Vagina (tissue), 2 donors: ENCODE measurements at regions not wholly inside any gene's neighbourhood (a gene's known extent, or its start where the extent isn't known, plus 50 kb on each side); places are given as distances from the start of the nearest gene placed in this dataset.

Source experiments
- POLR2A ChIP-seq, 2 donors: fragments of 450-650 bp; IDR thresholded peaks; one replicate each; pipeline ENCODE4 v1.6.1; 2017; ENCODE audit warnings: antibody characterized with exemption in 2 of 2, mild to moderate bottlenecking in 2 of 2, moderate library complexity in 2 of 2
- POLR2AphosphoS5 ChIP-seq, 2 donors: sonication (generic); formaldehyde crosslinking; IDR thresholded peaks; one replicate each; pipeline ENCODE4 v1.9.0; 2017; ENCODE audit warnings: antibody characterized with exemption in 2 of 2, mild to moderate bottlenecking in 2 of 2, low read depth in 1 of 2; ENCODE audit not compliant: insufficient read depth in 1 of 2
- TF ChIP-seq, protein P1 (sequence below), 3 experiments: fragments of 450-650 bp in 2 of 3; fragments of 200-600 bp in 1 of 3; sonication (generic) in 1 of 3; IDR thresholded peaks; one replicate each; pipeline ENCODE4 v1.5.1; 2017 to 2019; ENCODE audit warnings: antibody characterized with exemption in 3 of 3, mild to moderate bottlenecking in 2 of 3, moderate library complexity in 2 of 3

DNA sequence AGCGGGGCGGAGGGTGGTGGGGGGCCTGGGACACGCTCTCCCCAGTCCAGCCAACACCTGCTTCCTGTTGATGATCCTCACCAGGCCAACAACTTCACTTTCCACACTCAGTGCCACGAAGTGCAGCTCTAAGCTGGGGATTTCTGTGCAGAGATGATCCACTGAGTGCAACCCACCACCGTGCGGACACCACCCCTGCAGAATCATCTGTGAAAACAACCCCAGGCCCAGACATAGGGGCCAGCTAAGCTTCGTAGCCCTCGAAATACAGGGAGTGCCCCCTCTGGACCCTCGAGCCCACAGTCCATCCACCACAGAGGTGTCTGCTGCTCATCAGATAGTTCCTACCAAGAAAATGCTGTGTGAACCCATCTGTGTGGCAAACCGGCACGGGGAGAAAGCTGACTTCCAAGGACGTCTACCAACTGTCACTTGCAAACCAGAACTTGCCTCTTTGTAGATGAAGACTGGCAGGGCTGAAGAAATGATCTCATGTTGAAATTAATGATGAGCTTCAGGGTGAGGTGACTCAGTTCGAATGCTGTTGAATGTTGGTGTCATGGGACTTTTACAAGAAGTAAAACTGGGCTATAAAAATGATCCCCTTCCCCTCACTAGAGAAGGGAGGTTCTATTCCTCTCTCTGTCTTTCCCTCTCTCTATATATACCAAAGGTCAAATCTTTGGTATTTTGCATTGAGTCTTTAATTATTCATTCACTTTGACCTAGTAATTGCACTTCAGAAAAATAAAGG is 73.4 kb downstream of the MYEOV start:
- TF ChIP-seq, protein P1, sequence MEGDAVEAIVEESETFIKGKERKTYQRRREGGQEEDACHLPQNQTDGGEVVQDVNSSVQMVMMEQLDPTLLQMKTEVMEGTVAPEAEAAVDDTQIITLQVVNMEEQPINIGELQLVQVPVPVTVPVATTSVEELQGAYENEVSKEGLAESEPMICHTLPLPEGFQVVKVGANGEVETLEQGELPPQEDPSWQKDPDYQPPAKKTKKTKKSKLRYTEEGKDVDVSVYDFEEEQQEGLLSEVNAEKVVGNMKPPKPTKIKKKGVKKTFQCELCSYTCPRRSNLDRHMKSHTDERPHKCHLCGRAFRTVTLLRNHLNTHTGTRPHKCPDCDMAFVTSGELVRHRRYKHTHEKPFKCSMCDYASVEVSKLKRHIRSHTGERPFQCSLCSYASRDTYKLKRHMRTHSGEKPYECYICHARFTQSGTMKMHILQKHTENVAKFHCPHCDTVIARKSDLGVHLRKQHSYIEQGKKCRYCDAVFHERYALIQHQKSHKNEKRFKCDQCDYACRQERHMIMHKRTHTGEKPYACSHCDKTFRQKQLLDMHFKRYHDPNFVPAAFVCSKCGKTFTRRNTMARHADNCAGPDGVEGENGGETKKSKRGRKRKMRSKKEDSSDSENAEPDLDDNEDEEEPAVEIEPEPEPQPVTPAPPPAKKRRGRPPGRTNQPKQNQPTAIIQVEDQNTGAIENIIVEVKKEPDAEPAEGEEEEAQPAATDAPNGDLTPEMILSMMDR (IDR thresholded peaks at IDR 0.05) = no peak
- no peak for TF ChIP-seq POLR2A (IDR thresholded peaks at IDR 0.05)
- no peak for TF ChIP-seq POLR2AphosphoS5 (IDR thresholded peaks at IDR 0.05; ENCODE audit: insufficient read depth in 1 of 2, low read depth in 1 of 2)
